H1 (cell line): ENCODE measurements at regions not wholly inside any gene's neighbourhood (a gene's known extent, or its start where the extent isn't known, plus 50 kb on each side); places are given as distances from the start of the nearest gene placed in this dataset.

Experiments used
- CTCF ChIA-PET: fragments of 300-600 bp; sonication (Branson Sonifier 250); formaldehyde crosslinking; loops from one replicate; lab custom pipeline; 2021; ENCODE audit not compliant: partially characterized antibody; lab: Charles Lee
- POLR2A ChIA-PET: fragments of 300-600 bp; sonication (Branson Sonifier 250); formaldehyde crosslinking; loops from one replicate; lab custom pipeline; 2021; ENCODE audit warnings: inconsistent platforms; ENCODE audit not compliant: partially characterized antibody; lab: Charles Lee
- DNase-seq, 2 experiments: peaks; one replicate each; pipeline versions ENCODE4 v3.0.0 to v3.0.0-alpha.2; 2010 to 2022; ENCODE audit warnings: low spot score in 2 of 2, low read depth in 1 of 2, mixed read lengths in 1 of 2
- FAIRE-seq: peaks from 2 replicates; lab custom pipeline; 2011; peaks lifted over from hg19 to GRCh38; lab: Jason Lieb, UNC
- H2AFZ ChIP-seq: 2 replicates; pipeline ENCODE4 v1.8.1; 2012; ENCODE audit warnings: low read length, inconsistent platforms
- H2AK5ac ChIP-seq: 2 replicates; pipeline ENCODE4 v1.6.1; 2013; ENCODE audit warnings: low read depth, low read length
- H2BK120ac ChIP-seq: replicated peaks from 2 replicates; pipeline ENCODE3; 2013; ENCODE audit warnings: low read depth, low read length, inconsistent platforms
- H2BK12ac ChIP-seq: 2 replicates; pipeline ENCODE4 v1.6.1; 2013; ENCODE audit warnings: low read depth, low read length
- H2BK15ac ChIP-seq: 2 replicates; pipeline ENCODE4 v1.6.1; 2013; ENCODE audit warnings: low read length
- H2BK20ac ChIP-seq: 2 replicates; pipeline ENCODE4 v1.6.1; 2013; ENCODE audit warnings: low read length
- H2BK5ac ChIP-seq: 2 replicates; pipeline ENCODE4 v1.6.1; 2013; ENCODE audit warnings: low read depth, low read length
- H3K14ac ChIP-seq: 2 replicates; pipeline ENCODE4 v1.6.1; 2013; ENCODE audit warnings: inconsistent platforms; ENCODE audit not compliant: insufficient read length
- H3K18ac ChIP-seq: 2 replicates; pipeline ENCODE4 v1.6.1; 2013; ENCODE audit warnings: low read length; ENCODE audit errors: extremely low read depth
- H3K23ac ChIP-seq: 2 replicates; pipeline ENCODE4 v1.6.1; 2013; ENCODE audit warnings: inconsistent platforms; ENCODE audit not compliant: insufficient read length
- H3K23me2 ChIP-seq: 2 replicates; pipeline ENCODE4 v1.6.1; 2013; ENCODE audit warnings: low read depth, low read length
- H3K27ac ChIP-seq: 2 replicates; pipeline ENCODE4 v1.6.1; 2011; ENCODE audit warnings: low read depth, low read length, inconsistent platforms
- H3K27me3 ChIP-seq, 4 experiments: replicated peaks in 1 of 4; 1 replicate in 1 of 4; 2 replicates in 3 of 4; pipeline versions ENCODE4 v1.6.1 to v1.8.1; 2011 to 2013; ENCODE audit warnings: low read length in 3 of 4, mild to moderate bottlenecking in 3 of 4, inconsistent platforms in 2 of 4, mixed read lengths in 2 of 4, moderate library complexity in 1 of 4; ENCODE audit not compliant: control insufficient read depth in 3 of 4, insufficient read depth in 3 of 4; ENCODE audit errors: extremely low read depth in 1 of 4
- H3K36me3 ChIP-seq, 4 experiments: 2 replicates each; pipeline versions ENCODE4 v1.6.1 to v1.8.1; 2011 to 2013; ENCODE audit warnings: mild to moderate bottlenecking in 4 of 4, low read length in 3 of 4, moderate library complexity in 2 of 4, control low read depth in 1 of 4, inconsistent platforms in 1 of 4; ENCODE audit not compliant: insufficient read depth in 4 of 4, control insufficient read depth in 2 of 4
- H3K4ac ChIP-seq: replicated peaks from 2 replicates; pipeline ENCODE3; 2013; ENCODE audit warnings: low read length, low read depth, mixed read lengths, inconsistent platforms; ENCODE audit not compliant: insufficient read length
- H3K4me1 ChIP-seq, 4 experiments: replicated peaks in 1 of 4; 1 replicate in 1 of 4; 2 replicates in 3 of 4; pipeline versions ENCODE4 v1.6.1 to v1.8.1; 2011 to 2013; ENCODE audit warnings: low read length in 3 of 4, inconsistent platforms in 2 of 4, mixed read lengths in 1 of 4; ENCODE audit not compliant: insufficient read depth in 4 of 4, control insufficient read depth in 3 of 4
- H3K4me2 ChIP-seq, 2 experiments: 2 replicates each; pipeline versions ENCODE4 v1.6.1 to v1.8.1; 2011 to 2013; ENCODE audit warnings: low read depth in 2 of 2, low read length in 2 of 2, control low read depth in 1 of 2, inconsistent platforms in 1 of 2, mild to moderate bottlenecking in 1 of 2; ENCODE audit not compliant: insufficient read depth in 1 of 2
- H3K4me3 ChIP-seq, 4 experiments: fragments of 200-600, 300-600 bp in 1 of 4; sonication (generic), shearing (Covaris generic), sonication (Bioruptor Twin) in 1 of 4; 2 replicates each; pipeline versions ENCODE4 v1.5.1 to v1.8.1; 2011 to 2016; ENCODE audit warnings: low read length in 4 of 4, low read depth in 3 of 4, control low read depth in 2 of 4, inconsistent platforms in 2 of 4, mild to moderate bottlenecking in 2 of 4, mixed read lengths in 1 of 4, moderate library complexity in 1 of 4; ENCODE audit not compliant: insufficient read depth in 2 of 4; ENCODE audit errors: extremely low read depth in 1 of 4
- H3K56ac ChIP-seq: replicated peaks from 2 replicates; pipeline ENCODE3; 2013; ENCODE audit warnings: low read depth, mild to moderate bottlenecking, mixed read lengths, low read length, inconsistent platforms; ENCODE audit not compliant: insufficient read length
- H3K79me1 ChIP-seq: 2 replicates; pipeline ENCODE4 v1.6.1; 2013; ENCODE audit warnings: low read depth, low read length, control low read depth
- H3K79me2 ChIP-seq, 2 experiments: 2 replicates each; pipeline versions ENCODE4 v1.6.1 to v1.8.1; 2012 to 2013; ENCODE audit warnings: low read length in 2 of 2, mild to moderate bottlenecking in 2 of 2, inconsistent platforms in 1 of 2; ENCODE audit not compliant: insufficient read depth in 2 of 2, control insufficient read depth in 1 of 2
- H3K9ac ChIP-seq, 4 experiments: replicated peaks in 1 of 4; 1 replicate in 1 of 4; 2 replicates in 3 of 4; pipeline versions ENCODE4 v1.6.1 to v1.8.1; 2011 to 2013; ENCODE audit warnings: low read depth in 3 of 4, low read length in 3 of 4, control low read depth in 2 of 4, mild to moderate bottlenecking in 2 of 4, moderate library complexity in 2 of 4, inconsistent platforms in 1 of 4; ENCODE audit errors: extremely low read depth in 1 of 4
- H3K9me3 ChIP-seq, 2 experiments: 2 replicates each; pipeline versions ENCODE4 v1.6.1 to v1.8.1; 2012 to 2013; ENCODE audit warnings: mild to moderate bottlenecking in 2 of 2, moderate library complexity in 2 of 2, control low read depth in 1 of 2, inconsistent platforms in 1 of 2, low read depth in 1 of 2, low read length in 1 of 2, mixed read lengths in 1 of 2; ENCODE audit not compliant: insufficient read depth in 2 of 2
- H4K20me1 ChIP-seq, 2 experiments: replicated peaks in 1 of 2; 2 replicates each; pipeline versions ENCODE3 to v1.8.1; 2011 to 2013; ENCODE audit warnings: inconsistent platforms in 2 of 2, low read length in 2 of 2, mild to moderate bottlenecking in 1 of 2; ENCODE audit not compliant: insufficient read depth in 2 of 2, control insufficient read depth in 1 of 2
- H4K5ac ChIP-seq: 2 replicates; pipeline ENCODE4 v1.6.1; 2013; ENCODE audit warnings: low read length, low read depth, mixed read lengths, inconsistent platforms; ENCODE audit not compliant: insufficient read length
- H4K8ac ChIP-seq: 2 replicates; pipeline ENCODE4 v1.8.0; 2013; ENCODE audit warnings: mild to moderate bottlenecking, moderate library complexity, low read length, inconsistent platforms; ENCODE audit not compliant: insufficient read depth; ENCODE audit errors: extremely low read depth
- H4K91ac ChIP-seq: replicated peaks from 2 replicates; pipeline ENCODE3; 2013; ENCODE audit warnings: low read length, mixed read lengths, inconsistent platforms; ENCODE audit not compliant: insufficient read length
- BCL11A ChIP-seq, 2 experiments: IDR thresholded peaks; one replicate each; pipeline ENCODE4 v1.6.1; 2011; ENCODE audit warnings: low read depth in 2 of 2, low read length in 2 of 2, mild to moderate bottlenecking in 2 of 2
- CBX8 ChIP-seq: fragments of 300-800, 300-1000 bp; sonication (generic); IDR thresholded peaks from 2 replicates; pipeline ENCODE4 v1.7.1; 2016; ENCODE audit warnings: low read depth, low read length, borderline replicate concordance
- CREB1 ChIP-seq: IDR thresholded peaks from 2 replicates; pipeline ENCODE4 v1.6.1; 2012; ENCODE audit warnings: inconsistent platforms
- FOSL1 ChIP-seq: IDR thresholded peaks from 2 replicates; pipeline ENCODE4 v1.6.1; 2011; ENCODE audit warnings: mild to moderate bottlenecking, low read depth, low read length, moderate library complexity; ENCODE audit not compliant: insufficient read depth
- GTF2F1 ChIP-seq: IDR thresholded peaks from 2 replicates; pipeline ENCODE4 v1.6.1; 2012; ENCODE audit warnings: low read depth, low read length, improper control_type of control experiment, borderline replicate concordance
- JUND ChIP-seq: IDR thresholded peaks from 2 replicates; pipeline ENCODE4 v1.6.1; 2011; ENCODE audit warnings: mild to moderate bottlenecking, improper control_type of control experiment, low read length
- MAFK ChIP-seq: IDR thresholded peaks from 2 replicates; pipeline ENCODE4 v1.6.1; 2012; ENCODE audit warnings: low read depth, mild to moderate bottlenecking, improper control_type of control experiment, low read length
- POLR2A ChIP-seq, 2 experiments: IDR thresholded peaks; 1 replicate in 1 of 2; 2 replicates in 1 of 2; pipeline ENCODE4 v1.6.1; 2011; ENCODE audit warnings: low read depth in 2 of 2, low read length in 2 of 2, mild to moderate bottlenecking in 2 of 2; ENCODE audit errors: control extremely low read depth in 1 of 2
- RAD21 ChIP-seq, 2 experiments: IDR thresholded peaks in 1 of 2; conservative IDR thresholded peaks in 1 of 2; 2 replicates each; pipeline ENCODE4 v1.6.1; 2011; ENCODE audit warnings: low read depth in 2 of 2, low read length in 2 of 2, improper control_type of control experiment in 1 of 2, inconsistent platforms in 1 of 2, mild to moderate bottlenecking in 1 of 2, moderate library complexity in 1 of 2
- SIN3A ChIP-seq, 2 experiments: IDR thresholded peaks in 1 of 2; conservative IDR thresholded peaks in 1 of 2; 2 replicates each; pipeline ENCODE4 v1.6.1; 2011 to 2012; ENCODE audit warnings: low read length in 2 of 2, improper control_type of control experiment in 1 of 2, low read depth in 1 of 2, mild to moderate bottlenecking in 1 of 2
- SIX5 ChIP-seq: IDR thresholded peaks from 2 replicates; pipeline ENCODE4 v1.6.1; 2011; ENCODE audit warnings: mild to moderate bottlenecking, low read depth, low read length
- SP2 ChIP-seq: IDR thresholded peaks from 2 replicates; pipeline ENCODE4 v1.6.1; 2012; ENCODE audit warnings: mild to moderate bottlenecking, low read length, inconsistent platforms
- SUZ12 ChIP-seq: fragments of 200-600 bp; sonication (generic); IDR thresholded peaks from 2 replicates; pipeline ENCODE4 v1.6.1; 2012; ENCODE audit warnings: mild to moderate bottlenecking, inconsistent platforms, low read length, moderate library complexity, mixed read lengths
- TCF12 ChIP-seq: IDR thresholded peaks from 2 replicates; pipeline ENCODE4 v1.6.1; 2011; ENCODE audit warnings: low read depth, mild to moderate bottlenecking, low read length
- TEAD4 ChIP-seq: IDR thresholded peaks from 2 replicates; pipeline ENCODE4 v1.6.1; 2012; ENCODE audit warnings: low read depth, low read length, inconsistent platforms, mixed read lengths
- ZNF274 ChIP-seq: IDR thresholded peaks from 2 replicates; pipeline ENCODE4 v1.7.0; 2012; ENCODE audit warnings: low read length, borderline replicate concordance; ENCODE audit errors: extremely low read depth
- WGBS, 2 experiments: shearing (Covaris generic) in 1 of 2; methylation state at CpG; one replicate each; pipeline versions ENCODE4 v1.1.6 to v1.1.7; 2013 to 2015; ENCODE audit warnings: low lambda C conversion rate in 2 of 2, mixed read lengths in 2 of 2, inconsistent platforms in 1 of 2, low coverage in 1 of 2, missing lambda C conversion rate in 1 of 2; ENCODE audit not compliant: insufficient replicate concordance in 2 of 2, insufficient coverage in 1 of 2, insufficient read length in 1 of 2; ENCODE audit errors: extremely low coverage in 1 of 2, missing lambda C conversion rate in 1 of 2; 5-methylcytosine and 5-hydroxymethylcytosine counted together

- Histone ChIP-seq H3K56ac (no peak overlapping the region), H3K14ac (no peak overlapping the region), H3K79me2 (no peaks in the 10 kb centered on the region), H3K4me3 (no peak overlapping the region), H3K23me2 (no peaks in the 10 kb centered on the region; the same call in 1 of the 2 replicates), H2BK120ac (no peak overlapping the region), H3K27ac (no peak overlapping the region), H4K20me1 (no peaks in the 10 kb centered on the region), H3K4ac (no peak overlapping the region), H4K5ac (no peak overlapping the region), H3K18ac (no peak overlapping the region), H2AK5ac (no peak overlapping the region), H2AFZ (no peak overlapping the region), H3K36me3 (no peaks in the 10 kb centered on the region), H3K9ac (no peak overlapping the region), H3K23ac (no peak overlapping the region), H3K4me1 (peaks cover 0 to 4% (median 1%) of the 10 kb centered on the region in 4 experiments; a peak in 3 of 7 replicates), H3K79me1 (no peaks in the 10 kb centered on the region), H3K9me3 (no peaks in the 10 kb centered on the region), H2BK15ac (no peak overlapping the region), H3K4me2 (no peak overlapping the region), H2BK20ac (no peak overlapping the region), H2BK5ac (no peak overlapping the region), H3K27me3 (no peaks in the 10 kb centered on the region; a peak in 1 of 7 replicates), H2BK12ac (no peak overlapping the region), H4K8ac (no peak overlapping the region), H4K91ac (no peak overlapping the region)
- ChIA-PET CTCF (interaction anchor here (1.0 kb wide), 1 partner anchor 66 kb away, joined by 5 read pairs; no protein-coding TSS in a partner anchor), POLR2A (no interaction called here)
- 83% methylated on average over 3 of the region's 3 CpGs; no CpG with 5 or more reads in 1 of the 2 experiments for WGBS, 2 experiments
- FAIRE-seq (no peak), DNase-seq (no peak)
- TF ChIP-seq SUZ12 (no peak), ZNF274 (no peak), POLR2A (IDR thresholded peaks at IDR 0.05; ENCODE audit: control extremely low read depth in 1 of 2, low read depth in 2 of 2, low read length in 2 of 2) (no peak), SIN3A (conservative IDR thresholded peaks at IDR 0.05 in 1 of 2, IDR thresholded peaks at IDR 0.05 in 1 of 2; ENCODE audit: low read depth in 1 of 2, low read length in 2 of 2) (no peak), SIX5 (no peak), MAFK (no peak), SP2 (no peak), TEAD4 (no peak), TCF12 (no peak), BCL11A (IDR thresholded peaks at IDR 0.05; ENCODE audit: low read depth in 2 of 2, low read length in 2 of 2) (no peak), FOSL1 (no peak), CBX8 (no peak), CREB1 (no peak), GTF2F1 (no peak), RAD21 (IDR thresholded peaks at IDR 0.05 in 1 of 2, conservative IDR thresholded peaks at IDR 0.05 in 1 of 2; ENCODE audit: low read depth in 2 of 2, low read length in 2 of 2) (no peak), JUND (no peak)
Observed at GRCh38 chr11:88418508-88418907, 81.0 kb upstream of the CTSC start.
